Left ventricle myocardium inferior (tissue), 1 donor: ENCODE measurements at regions not wholly inside any gene's neighbourhood (a gene's known extent, or its start where the extent isn't known, plus 50 kb on each side); places are given as distances from the start of the nearest gene placed in this dataset.
A peak's percentile ranks its signal among the peaks of the same experiment; 100 is the strongest.

Experiments used
- DNase-seq: peaks from one replicate; pipeline ENCODE4 v3.0.0-alpha.2; 2020
- H3K27ac ChIP-seq: fragments of 200-600 bp; replicated peaks from 2 replicates; pipeline ENCODE4 v1.8.0; 2021
- H3K27me3 ChIP-seq: fragments of 200-600 bp; 2 replicates; pipeline ENCODE4 v1.8.0; 2021; ENCODE audit warnings: low read depth
- H3K36me3 ChIP-seq: fragments of 200-600 bp; 2 replicates; pipeline ENCODE4 v1.8.0; 2021
- H3K4me1 ChIP-seq: fragments of 200-600 bp; 2 replicates; pipeline ENCODE4 v1.8.0; 2021
- H3K4me3 ChIP-seq: fragments of 200-600 bp; 2 replicates; pipeline ENCODE4 v1.8.0; 2021; ENCODE audit warnings: mild to moderate bottlenecking, moderate library complexity
- H3K9me3 ChIP-seq: fragments of 200-600 bp; replicated peaks from 2 replicates; pipeline ENCODE4 v1.8.0; 2021
- CTCF ChIP-seq: fragments of 200-600 bp; IDR thresholded peaks from 2 replicates; pipeline ENCODE4 v1.8.0; 2021; ENCODE audit warnings: antibody characterized with exemption, mild to moderate bottlenecking, borderline replicate concordance
- intact Hi-C: fragments of 100-400 bp; cut with micrococcal nuclease; formaldehyde crosslinking; loops from one replicate; pipeline ENCODE4 v1.11.0; 2022
- donor health status: DM: no; HTN: yes; CAD: no; lungs with severe emphysema.

DNA sequence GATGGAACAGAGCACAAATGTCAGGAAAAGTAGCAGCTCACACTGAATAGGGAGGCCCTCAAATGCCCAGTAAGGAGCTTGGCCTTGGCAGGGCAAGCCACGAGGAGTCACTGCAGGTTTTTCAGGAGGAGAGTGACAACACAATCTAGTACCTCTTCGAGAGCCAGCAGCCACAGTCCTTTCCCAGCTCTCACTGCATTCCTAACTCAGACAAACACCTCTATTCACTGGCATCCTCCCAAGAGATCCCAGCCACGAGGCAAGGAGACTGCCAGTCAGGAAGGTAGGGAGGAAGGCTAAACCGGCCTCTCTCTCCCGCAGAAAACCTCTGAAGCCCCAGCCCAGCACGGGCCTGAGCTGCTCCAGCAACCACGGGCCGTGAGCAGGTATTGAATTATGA lies 146.0 kb upstream of the SMAD3 start:
- Histone ChIP-seq H3K4me3 (no peak overlapping the region), H3K27ac (peak overlapping the region; percentile 30), H3K27me3 (no peaks in the 10 kb centered on the region), H3K4me1 (peaks cover 18% of the 10 kb centered on the region), H3K36me3 (no peaks in the 10 kb centered on the region), H3K9me3 (peaks cover 31% of the 10 kb centered on the region)
- DNase-seq, result no peak
- TF ChIP-seq CTCF, result no peak
- intact Hi-C loops, result no loop called here

DNA sequence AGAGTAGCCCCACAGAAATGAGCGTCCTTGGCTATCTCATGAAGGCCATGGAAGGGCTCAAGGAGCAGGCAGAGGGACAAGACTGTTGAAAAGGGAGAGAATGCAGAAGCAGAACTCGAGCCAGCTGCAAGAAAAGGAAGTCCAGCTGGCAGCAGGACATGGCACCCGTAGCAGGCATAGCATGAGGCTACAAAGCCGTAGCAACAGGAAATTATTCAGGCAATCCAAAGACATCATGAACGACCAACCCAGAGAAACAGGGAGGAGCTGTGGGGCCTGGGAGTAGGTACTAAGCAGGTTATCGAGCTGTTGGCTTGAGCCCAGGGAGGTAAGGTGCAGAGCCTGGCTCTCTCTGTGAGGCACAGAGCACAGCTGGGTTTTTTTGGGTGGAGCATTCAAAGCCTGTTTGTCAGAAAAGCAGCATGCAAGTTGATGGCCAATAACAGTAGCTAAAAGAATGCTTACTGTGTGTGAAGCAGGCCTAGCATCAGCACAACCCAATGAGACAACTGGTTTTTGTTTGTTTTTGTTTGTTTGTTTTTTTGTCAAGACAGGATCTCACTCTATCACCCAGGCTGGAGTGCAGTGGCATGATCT lies 144.0 kb upstream of the SMAD3 start:
- H3K9me3 ChIP-seq, result peaks cover 31% of the 10 kb centered on the region
- no peak for TF ChIP-seq CTCF
- peak overlapping the region; percentile 15 for H3K27ac ChIP-seq
- no peaks in the 10 kb centered on the region for H3K27me3 ChIP-seq
- intact Hi-C loops, result no loop called here
- H3K4me3 ChIP-seq, result no peak overlapping the region
- DNase-seq, result no peak
- H3K36me3 ChIP-seq, result no peaks in the 10 kb centered on the region
- H3K4me1 ChIP-seq, result peaks cover 18% of the 10 kb centered on the region

GRCh38 chr15:66922608-66923007 lies 142.8 kb upstream of the SMAD3 start:
- H3K27me3 ChIP-seq, result no peaks in the 10 kb centered on the region
- no peak for TF ChIP-seq CTCF
- H3K27ac ChIP-seq, result no peak overlapping the region
- H3K36me3 ChIP-seq, result no peaks in the 10 kb centered on the region
- DNase-seq, result no peak
- H3K4me3 ChIP-seq, result no peak overlapping the region
- peaks cover 19% of the 10 kb centered on the region for H3K9me3 ChIP-seq
- intact Hi-C loops, result no loop called here
- H3K4me1 ChIP-seq, result peaks cover 27% of the 10 kb centered on the region

DNA sequence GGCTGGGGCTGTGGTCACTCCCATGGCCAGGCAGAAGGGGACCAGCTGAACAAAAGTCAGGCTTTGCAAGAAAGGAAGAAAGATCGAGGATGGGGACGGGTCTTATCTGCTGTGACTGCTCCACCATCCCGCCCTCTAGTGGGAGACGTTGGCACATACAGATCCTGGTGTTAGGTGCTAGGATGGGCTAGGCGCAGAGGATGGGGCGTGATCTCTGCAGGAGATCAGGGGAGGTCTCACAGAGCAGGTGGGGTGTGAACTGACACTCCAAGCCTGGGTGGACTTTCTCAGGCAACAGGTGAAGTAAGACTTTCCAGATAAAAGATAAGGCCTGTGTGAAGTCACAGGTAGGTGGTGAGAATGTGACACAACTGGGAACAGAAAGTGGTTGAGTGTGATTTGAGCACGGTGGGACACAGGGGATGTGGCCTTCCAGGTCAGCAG lies 141.9 kb upstream of the SMAD3 start:
- Histone ChIP-seq H3K36me3 (no peaks in the 10 kb centered on the region), H3K9me3 (peaks cover 11% of the 10 kb centered on the region), H3K27me3 (no peaks in the 10 kb centered on the region), H3K4me3 (no peak overlapping the region), H3K27ac (no peak overlapping the region), H3K4me1 (peaks cover 35% of the 10 kb centered on the region)
- TF ChIP-seq CTCF, result peak; percentile 57
- intact Hi-C loops, result no loop called here
- DNase-seq, result no peak

- H3K36me3 ChIP-seq, result no peaks in the 10 kb centered on the region
- peaks cover 11% of the 10 kb centered on the region for H3K9me3 ChIP-seq
- no peaks in the 10 kb centered on the region for H3K27me3 ChIP-seq
- H3K4me1 ChIP-seq, result peaks cover 24% of the 10 kb centered on the region
- TF ChIP-seq CTCF, result no peak
- H3K4me3 ChIP-seq, result no peak overlapping the region
- no peak for DNase-seq
- intact Hi-C loops, result no loop called here
- H3K27ac ChIP-seq, result no peak overlapping the region
Measured at GRCh38 chr15:66924889-66925288, 140.5 kb upstream of the SMAD3 start.

DNA sequence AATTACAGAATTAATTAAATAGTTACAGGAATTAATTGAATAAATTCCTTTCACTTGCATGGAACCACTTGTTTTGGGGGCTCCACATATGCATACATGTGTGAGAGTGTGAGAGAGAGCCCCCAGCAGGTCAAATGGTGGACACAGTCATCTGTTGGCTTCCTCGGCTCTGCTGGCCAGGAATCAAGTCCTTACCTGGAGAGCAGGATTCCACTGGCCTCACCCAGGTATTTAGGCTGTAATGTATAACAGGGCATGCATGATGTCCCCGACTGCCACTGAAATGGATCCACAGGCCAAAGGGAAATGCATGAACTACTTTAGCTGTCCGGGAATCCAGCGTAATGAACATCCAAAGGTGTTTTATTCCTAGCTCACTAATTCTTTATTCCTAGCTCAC lies 139.7 kb upstream of the SMAD3 start:
- no peak overlapping the region for H3K4me3 ChIP-seq
- DNase-seq, result no peak
- no peaks in the 10 kb centered on the region for H3K27me3 ChIP-seq
- H3K27ac ChIP-seq, result no peak overlapping the region
- H3K4me1 ChIP-seq, result peaks cover 28% of the 10 kb centered on the region
- TF ChIP-seq CTCF, result no peak
- intact Hi-C loops, result no loop called here
- peaks cover 11% of the 10 kb centered on the region for H3K9me3 ChIP-seq
- no peaks in the 10 kb centered on the region for H3K36me3 ChIP-seq
